ENCODE measurements at regions not wholly inside any gene's neighbourhood (a gene's known extent, or its start where the extent isn't known, plus 50 kb on each side); places are given as distances from the start of the nearest gene placed in this dataset.
A peak's percentile ranks its signal among the peaks of the same experiment; 100 is the strongest.

- no peak for DNase-seq
These were observed 488.0 kb upstream of the SUCLG2 start for GRCh38 chr3:68142441-68142840.

GRCh38 chr3:68139897-68140296 lies 485.5 kb upstream of the SUCLG2 start:
- DNase-seq: no peak

- no peak for DNase-seq
These were observed 482.0 kb upstream of the SUCLG2 start for GRCh38 chr3:68136411-68136810.

GRCh38 chr3:68135067-68135466 lies 480.7 kb upstream of the SUCLG2 start:
- DNase-seq: no peak

GRCh38 chr3:68129065-68129464 lies 474.7 kb upstream of the SUCLG2 start:
- DNase-seq: no peak

- DNase-seq: no peak
These were observed 468.8 kb upstream of the SUCLG2 start for GRCh38 chr3:68123231-68123630.

- DNase-seq: peak; percentile 27
These were observed 466.9 kb upstream of the SUCLG2 start for GRCh38 chr3:68121287-68121686.

GRCh38 chr3:68116580-68116979 lies 462.2 kb upstream of the SUCLG2 start:
- no peak for DNase-seq

- DNase-seq: no peak
These were observed 449.4 kb upstream of the SUCLG2 start for GRCh38 chr3:68103811-68104210.

GRCh38 chr3:68090571-68090970 lies 436.2 kb upstream of the SUCLG2 start:
- no peak for DNase-seq

GRCh38 chr3:68089572-68090011 lies 435.2 kb upstream of the SUCLG2 start:
- DNase-seq: no peak

- DNase-seq: no peak
These were observed 434.2 kb upstream of the SUCLG2 start for GRCh38 chr3:68088636-68089035.

- no peak for DNase-seq
These were observed 433.8 kb upstream of the SUCLG2 start for GRCh38 chr3:68088216-68088615.

GRCh38 chr3:68072062-68072461 lies 417.6 kb upstream of the SUCLG2 start:
- no peak for DNase-seq

GRCh38 chr3:68070186-68070585 lies 415.8 kb upstream of the SUCLG2 start:
- no peak for DNase-seq

GRCh38 chr3:68067314-68067713 lies 412.9 kb upstream of the SUCLG2 start:
- DNase-seq: no peak

- no peak for DNase-seq
These were observed 408.5 kb upstream of the SUCLG2 start for GRCh38 chr3:68062926-68063325.

- DNase-seq: no peak
These were observed 406.5 kb upstream of the SUCLG2 start for GRCh38 chr3:68060910-68061309.

- no peak for DNase-seq
These were observed 405.8 kb upstream of the SUCLG2 start for GRCh38 chr3:68060191-68060590.

GRCh38 chr3:68059628-68060152 lies 405.3 kb upstream of the SUCLG2 start:
- DNase-seq: no peak

GRCh38 chr3:68057637-68058320 lies 403.4 kb upstream of the SUCLG2 start:
- no peak for DNase-seq

GRCh38 chr3:68056556-68056955 lies 402.1 kb upstream of the SUCLG2 start:
- DNase-seq: no peak

- DNase-seq: no peak
These were observed 400.8 kb upstream of the SUCLG2 start for GRCh38 chr3:68055215-68055614.

- no peak for DNase-seq
These were observed 395.4 kb upstream of the SUCLG2 start for GRCh38 chr3:68049776-68050175.

GRCh38 chr3:68045976-68046375 lies 391.6 kb upstream of the SUCLG2 start:
- no peak for DNase-seq

Data from midbrain (tissue), 1 donor.